ENCODE measurements at regions not wholly inside any gene's neighbourhood (a gene's known extent, or its start where the extent isn't known, plus 50 kb on each side); places are given as distances from the start of the nearest gene placed in this dataset.

DNA sequence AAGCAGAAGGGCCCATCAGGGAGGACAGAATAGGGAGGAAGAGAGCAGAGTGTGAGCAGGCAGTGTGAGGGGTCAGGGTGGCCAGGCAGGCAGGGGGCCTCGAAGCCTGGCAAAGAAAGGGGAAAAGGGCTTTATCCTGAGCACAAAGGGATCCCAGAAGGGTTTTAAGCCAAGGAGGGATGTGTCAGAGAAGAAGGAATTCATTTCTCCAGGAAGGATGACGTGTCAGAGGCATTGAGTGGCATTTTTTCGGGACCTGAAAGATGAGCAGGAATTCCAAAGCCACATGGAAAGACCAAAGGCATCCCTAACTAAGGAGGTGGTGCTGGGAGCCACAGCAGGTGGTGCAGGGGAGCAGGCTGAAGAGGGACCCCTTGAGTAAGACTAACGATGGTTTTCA lies 132.1 kb downstream of the DICER1 start:
- Histone ChIP-seq H3K36me3 (no peaks in the 10 kb centered on the region), H3K27me3 (no peaks in the 10 kb centered on the region), H3K4me3 (no peak overlapping the region), H3K4me1 (ENCODE audit: low read depth) (no peaks in the 10 kb centered on the region), H3K27ac (no peak overlapping the region), H3K9me3 (ENCODE audit: low read depth) (no peaks in the 10 kb centered on the region)
- TF ChIP-seq, protein P1, sequence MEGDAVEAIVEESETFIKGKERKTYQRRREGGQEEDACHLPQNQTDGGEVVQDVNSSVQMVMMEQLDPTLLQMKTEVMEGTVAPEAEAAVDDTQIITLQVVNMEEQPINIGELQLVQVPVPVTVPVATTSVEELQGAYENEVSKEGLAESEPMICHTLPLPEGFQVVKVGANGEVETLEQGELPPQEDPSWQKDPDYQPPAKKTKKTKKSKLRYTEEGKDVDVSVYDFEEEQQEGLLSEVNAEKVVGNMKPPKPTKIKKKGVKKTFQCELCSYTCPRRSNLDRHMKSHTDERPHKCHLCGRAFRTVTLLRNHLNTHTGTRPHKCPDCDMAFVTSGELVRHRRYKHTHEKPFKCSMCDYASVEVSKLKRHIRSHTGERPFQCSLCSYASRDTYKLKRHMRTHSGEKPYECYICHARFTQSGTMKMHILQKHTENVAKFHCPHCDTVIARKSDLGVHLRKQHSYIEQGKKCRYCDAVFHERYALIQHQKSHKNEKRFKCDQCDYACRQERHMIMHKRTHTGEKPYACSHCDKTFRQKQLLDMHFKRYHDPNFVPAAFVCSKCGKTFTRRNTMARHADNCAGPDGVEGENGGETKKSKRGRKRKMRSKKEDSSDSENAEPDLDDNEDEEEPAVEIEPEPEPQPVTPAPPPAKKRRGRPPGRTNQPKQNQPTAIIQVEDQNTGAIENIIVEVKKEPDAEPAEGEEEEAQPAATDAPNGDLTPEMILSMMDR (IDR thresholded peaks at IDR 0.05; ENCODE audit: low read depth, low read length) = no peak
- no peak for DNase-seq (ENCODE audit: low read depth in 1 of 2, low spot score in 1 of 2)

DNA sequence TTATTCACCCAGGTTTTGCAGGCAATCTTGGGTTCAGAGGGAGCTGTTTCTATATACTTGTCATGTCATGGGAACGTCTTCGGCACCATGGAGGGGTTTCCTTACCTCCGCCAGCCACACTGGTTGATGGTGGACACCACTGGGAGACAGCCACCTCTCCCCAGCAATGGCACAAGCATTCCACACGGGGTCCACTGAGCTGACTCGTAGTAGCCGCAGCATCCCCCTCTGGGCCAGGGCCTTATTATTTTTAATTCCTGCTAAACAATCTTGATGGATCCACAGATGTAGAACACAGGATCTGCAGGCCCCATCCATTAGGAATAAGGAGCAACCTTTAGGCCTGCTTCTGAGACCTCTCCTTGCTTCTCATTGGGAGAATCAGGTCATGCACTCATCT lies 132.9 kb downstream of the DICER1 start:
- Histone ChIP-seq H3K27ac (no peak overlapping the region), H3K36me3 (no peaks in the 10 kb centered on the region), H3K27me3 (no peaks in the 10 kb centered on the region), H3K4me3 (no peak overlapping the region), H3K4me1 (ENCODE audit: low read depth) (no peaks in the 10 kb centered on the region), H3K9me3 (ENCODE audit: low read depth) (no peaks in the 10 kb centered on the region)
- TF ChIP-seq, protein P1 (IDR thresholded peaks at IDR 0.05; ENCODE audit: low read depth, low read length) = no peak
- no peak for DNase-seq (ENCODE audit: low read depth in 1 of 2, low spot score in 1 of 2)

DNA sequence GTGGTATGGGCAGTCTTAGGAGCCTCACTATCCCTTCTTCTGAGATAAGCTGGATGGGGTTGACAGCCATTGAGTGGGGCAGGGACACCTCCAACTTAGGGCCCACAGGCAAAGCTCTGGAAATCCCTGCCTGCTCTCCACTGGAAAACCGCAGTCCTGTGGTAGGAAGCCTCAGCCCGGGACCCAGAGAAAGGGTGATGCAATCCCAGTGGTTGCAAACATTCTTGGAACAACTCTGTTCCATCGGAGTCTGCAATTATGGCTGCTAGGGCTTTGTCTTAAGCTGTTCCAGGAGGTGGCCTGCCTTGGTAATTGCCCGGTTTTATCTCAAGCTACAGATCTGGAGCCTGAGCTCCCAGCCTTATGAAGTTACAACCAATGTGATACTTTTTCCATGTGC lies 133.4 kb downstream of the DICER1 start:
- no peaks in the 10 kb centered on the region for H3K4me1 ChIP-seq (ENCODE audit: low read depth)
- H3K27me3 ChIP-seq = no peaks in the 10 kb centered on the region
- H3K36me3 ChIP-seq = no peaks in the 10 kb centered on the region
- no peaks in the 10 kb centered on the region for H3K9me3 ChIP-seq (ENCODE audit: low read depth)
- H3K27ac ChIP-seq = no peak overlapping the region
- TF ChIP-seq, protein P1 (IDR thresholded peaks at IDR 0.05; ENCODE audit: low read depth, low read length) = no peak
- H3K4me3 ChIP-seq = no peak overlapping the region
- DNase-seq (ENCODE audit: low read depth in 1 of 2, low spot score in 1 of 2) = peak in 1 of 2 donors; percentile 59

DNA sequence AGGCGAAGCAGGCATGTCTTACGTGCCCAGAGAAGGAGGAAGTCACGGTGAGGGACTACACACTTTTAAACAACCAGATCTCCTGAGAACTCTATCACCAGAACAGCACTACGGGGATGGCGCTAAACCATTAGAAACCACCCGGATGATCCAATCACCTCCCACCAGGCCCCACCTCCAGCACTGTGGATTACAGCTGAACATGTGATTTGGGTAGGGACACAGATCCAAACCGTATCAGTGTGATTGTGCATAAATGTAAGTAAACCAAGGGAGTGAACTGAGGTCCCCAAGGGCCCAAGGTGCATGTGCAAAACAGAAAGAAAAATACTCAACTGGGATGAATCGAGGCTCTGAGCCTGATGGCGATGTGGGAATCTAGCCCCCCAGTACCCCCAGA lies 134.2 kb downstream of the DICER1 start:
- no peaks in the 10 kb centered on the region for H3K4me1 ChIP-seq (ENCODE audit: low read depth)
- DNase-seq (ENCODE audit: low read depth in 1 of 2, low spot score in 1 of 2) = no peak
- no peak overlapping the region for H3K4me3 ChIP-seq
- no peaks in the 10 kb centered on the region for H3K27me3 ChIP-seq
- TF ChIP-seq, protein P1 (IDR thresholded peaks at IDR 0.05; ENCODE audit: low read depth, low read length) = no peak
- no peak overlapping the region for H3K27ac ChIP-seq
- no peaks in the 10 kb centered on the region for H3K36me3 ChIP-seq
- H3K9me3 ChIP-seq (ENCODE audit: low read depth) = no peaks in the 10 kb centered on the region

DNA sequence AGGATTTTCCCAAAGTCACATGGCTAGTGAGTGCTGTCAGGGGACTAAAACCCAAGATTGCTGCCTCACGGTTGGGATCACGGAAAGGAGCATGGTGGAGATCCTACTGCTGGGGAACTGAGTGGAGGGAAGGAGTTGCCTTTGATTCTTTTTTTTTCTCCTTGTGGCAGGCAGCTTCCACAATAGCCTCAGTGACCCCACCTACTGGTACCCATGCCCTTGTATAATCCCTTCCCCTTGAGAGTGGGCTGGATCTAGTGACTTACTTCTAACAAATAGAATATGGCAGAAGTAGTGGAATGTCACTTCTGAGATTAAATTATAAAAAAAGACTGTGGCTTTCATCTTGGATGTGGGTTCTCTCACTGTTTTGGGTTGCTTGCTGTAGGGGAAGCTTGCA lies 135.7 kb downstream of the DICER1 start:
- no peak overlapping the region for H3K27ac ChIP-seq
- no peaks in the 10 kb centered on the region for H3K4me1 ChIP-seq (ENCODE audit: low read depth)
- no peaks in the 10 kb centered on the region for H3K27me3 ChIP-seq
- no peak overlapping the region for H3K4me3 ChIP-seq
- no peaks in the 10 kb centered on the region for H3K9me3 ChIP-seq (ENCODE audit: low read depth)
- TF ChIP-seq, protein P1 (IDR thresholded peaks at IDR 0.05; ENCODE audit: low read depth, low read length) = no peak
- no peaks in the 10 kb centered on the region for H3K36me3 ChIP-seq
- DNase-seq (ENCODE audit: low read depth in 1 of 2, low spot score in 1 of 2) = no peak

DNA sequence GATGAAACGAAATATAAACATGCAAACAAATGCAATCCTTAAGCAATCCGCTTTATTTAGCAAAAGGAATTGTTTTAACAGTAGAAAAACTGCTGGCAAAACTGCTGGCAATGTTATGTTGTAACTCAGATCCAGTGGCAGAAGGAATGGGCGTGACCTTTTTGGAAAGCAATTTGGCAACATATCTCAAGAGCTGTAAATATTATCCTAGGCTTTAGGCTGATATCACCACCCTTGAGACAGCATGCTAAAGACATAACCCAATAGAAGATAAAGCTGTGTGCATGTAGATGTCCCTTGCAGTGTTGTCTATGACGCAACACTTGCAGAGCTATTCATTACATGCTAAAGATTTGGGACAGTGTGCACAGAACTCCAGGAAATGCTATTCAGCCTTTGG lies 138.5 kb downstream of the DICER1 start:
- Histone ChIP-seq H3K4me1 (ENCODE audit: low read depth) (no peaks in the 10 kb centered on the region), H3K36me3 (no peaks in the 10 kb centered on the region), H3K27ac (no peak overlapping the region), H3K9me3 (ENCODE audit: low read depth) (no peaks in the 10 kb centered on the region), H3K4me3 (no peak overlapping the region), H3K27me3 (no peaks in the 10 kb centered on the region)
- peak in 1 of 2 donors; percentile 31 for DNase-seq (ENCODE audit: low read depth in 1 of 2, low spot score in 1 of 2)
- TF ChIP-seq, protein P1 (IDR thresholded peaks at IDR 0.05; ENCODE audit: low read depth, low read length) = no peak

Measured in cardiac muscle cell (in vitro differentiated cells and primary cell).